Activated CD4-positive, alpha-beta T cell treated with anti-CD3 and anti-CD28 coated beads, Interleukin-10, Interleukin-2, amounts not matched to agents 100 ng/mL and 50 ng/mL, durations not matched to agents 16 hours and 8 hours (primary cell): ENCODE measurements at regions not wholly inside any gene's neighbourhood (a gene's known extent, or its start where the extent isn't known, plus 50 kb on each side); places are given as distances from the start of the nearest gene placed in this dataset.

Experiments used
- DNase-seq: peaks from one replicate; pipeline ENCODE4 v3.0.0-alpha.2; 2020

DNA sequence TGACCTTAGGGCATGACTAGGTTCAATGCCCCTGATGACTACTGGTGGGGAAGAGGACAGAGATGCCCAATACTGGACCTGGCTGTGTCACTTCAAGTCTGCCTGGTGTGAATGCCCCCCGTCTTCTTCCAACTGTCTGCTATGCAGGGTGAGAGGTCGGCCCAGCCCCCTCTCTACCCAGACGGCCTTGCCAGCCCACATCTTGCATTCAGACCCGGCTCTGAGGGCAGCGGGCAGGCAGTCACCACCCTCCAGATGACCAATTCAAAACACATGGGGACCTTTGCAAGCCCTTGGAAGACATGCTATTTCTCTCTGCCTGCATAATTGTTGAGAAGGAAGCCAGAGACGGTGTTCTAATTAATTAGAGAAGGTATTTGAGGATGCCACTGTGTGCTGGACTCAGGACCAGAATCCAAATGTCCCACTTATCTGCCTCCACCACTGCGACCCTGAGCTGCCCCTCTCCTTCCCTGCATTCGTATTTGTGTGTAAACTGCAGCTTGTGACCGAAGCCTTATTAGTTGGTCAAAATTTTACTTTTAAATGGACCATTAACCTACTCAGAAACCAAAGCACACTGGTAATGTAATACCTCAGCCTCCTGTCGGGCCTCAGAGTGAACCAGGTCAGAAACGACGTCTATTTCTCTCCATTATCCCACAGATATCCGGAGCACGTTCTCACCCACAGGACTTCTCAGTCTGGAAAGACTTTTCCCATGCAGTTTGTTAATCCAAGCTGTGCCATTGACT lies 407.0 kb downstream of the ZNF536 start:
- DNase-seq: no peak

DNA sequence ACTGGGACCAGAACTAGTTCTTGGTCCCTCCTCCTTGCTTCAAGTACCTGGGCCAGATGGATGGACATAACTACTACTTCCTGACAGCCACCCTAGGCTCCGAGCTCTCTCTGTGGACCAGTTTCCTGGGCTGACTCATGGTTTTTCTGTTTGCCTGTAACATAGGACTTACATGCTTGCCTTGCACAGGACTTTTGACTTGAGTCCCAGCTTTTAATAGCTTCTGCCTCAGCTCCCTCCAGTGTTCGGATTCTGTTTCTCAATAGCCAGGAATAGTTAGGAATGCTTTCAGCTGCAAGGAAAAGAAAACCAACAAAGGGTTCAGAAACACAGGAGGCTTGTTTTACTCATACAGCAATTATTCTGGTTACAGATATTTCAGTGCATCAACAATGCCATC lies 405.9 kb downstream of the ZNF536 start:
- no peak for DNase-seq

DNA sequence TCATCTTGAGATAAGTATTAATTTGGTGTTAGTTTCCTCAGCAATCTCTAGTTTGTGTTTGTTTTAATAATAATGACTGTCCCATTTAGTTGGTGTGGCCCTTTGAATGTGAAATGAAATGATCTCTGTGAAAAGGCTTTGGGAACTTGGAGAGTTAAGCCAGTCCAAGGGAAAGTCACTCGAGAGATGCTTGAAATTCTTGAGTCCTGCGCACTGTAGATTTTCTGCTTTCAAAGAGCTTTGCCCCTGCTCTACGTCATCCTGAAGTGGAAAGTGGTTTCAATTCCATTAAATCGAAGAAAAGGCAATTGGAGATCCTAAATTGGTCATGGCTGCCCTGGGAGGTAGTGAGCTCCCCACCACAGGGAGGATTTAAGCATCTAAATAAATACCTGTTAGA lies 403.8 kb downstream of the ZNF536 start:
- no peak for DNase-seq

DNA sequence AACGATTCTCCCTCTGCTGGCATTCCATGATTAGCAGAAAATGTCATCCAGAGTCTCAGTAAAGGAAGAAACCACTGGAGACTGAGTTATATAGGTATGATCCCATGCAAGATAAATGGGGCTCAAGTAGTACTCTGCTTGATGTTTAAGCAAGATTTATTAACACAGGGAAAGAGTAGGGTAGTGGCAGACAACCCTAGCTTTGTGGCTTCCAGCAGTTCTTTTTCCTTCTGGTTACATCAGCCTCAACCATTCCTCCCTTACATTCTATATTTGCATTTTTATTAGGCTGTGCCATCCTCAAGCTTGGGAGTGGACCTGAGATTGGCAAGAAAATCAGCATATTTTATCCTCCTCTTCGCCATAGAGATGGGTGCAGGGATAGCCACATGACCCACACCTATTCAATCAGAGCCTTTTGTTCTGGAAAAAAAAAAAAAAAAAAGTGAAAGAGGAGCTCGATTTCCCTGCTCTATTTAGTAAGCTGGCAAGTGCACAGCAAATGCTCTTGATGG lies 402.1 kb downstream of the ZNF536 start:
- no peak for DNase-seq

DNA sequence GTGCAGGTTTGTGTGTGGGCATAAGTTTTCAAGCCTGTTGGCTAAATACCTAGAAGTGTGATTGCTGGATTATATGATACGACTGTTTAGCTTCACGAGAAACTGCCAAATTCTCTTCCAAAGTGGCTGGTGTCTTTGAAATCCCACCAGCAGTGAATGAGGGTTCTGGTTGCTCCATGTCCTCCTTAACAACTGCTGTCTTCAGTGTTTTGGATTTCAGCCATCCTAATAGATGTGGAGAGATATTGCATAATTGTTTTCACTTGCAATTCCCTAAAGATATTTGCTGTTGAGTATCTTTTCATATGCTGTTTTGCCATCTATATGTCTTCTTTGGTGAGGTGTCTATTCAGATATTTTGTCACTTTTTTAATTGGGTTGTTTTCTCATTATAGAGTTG lies 390.5 kb downstream of the ZNF536 start:
- no peak for DNase-seq

DNA sequence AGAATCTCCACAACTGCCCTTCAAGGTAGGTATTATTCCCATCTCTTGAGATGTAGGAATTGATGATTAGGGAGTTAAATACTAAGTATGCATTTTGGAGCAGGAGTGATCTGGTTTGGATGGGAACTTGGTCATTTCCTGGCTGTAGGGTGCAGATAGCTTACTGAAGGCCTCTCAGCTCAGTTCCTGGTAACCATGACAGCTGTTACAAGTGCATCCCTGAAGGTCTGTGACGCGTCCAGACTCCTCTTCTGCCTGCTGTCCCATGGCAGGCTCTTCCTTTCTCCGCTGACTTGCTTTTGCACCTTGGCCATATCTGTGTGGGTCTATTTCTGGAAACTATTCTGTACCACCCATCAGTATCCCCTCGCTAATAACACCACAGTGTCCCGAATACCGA lies 387.8 kb downstream of the ZNF536 start:
- no peak for DNase-seq

DNA sequence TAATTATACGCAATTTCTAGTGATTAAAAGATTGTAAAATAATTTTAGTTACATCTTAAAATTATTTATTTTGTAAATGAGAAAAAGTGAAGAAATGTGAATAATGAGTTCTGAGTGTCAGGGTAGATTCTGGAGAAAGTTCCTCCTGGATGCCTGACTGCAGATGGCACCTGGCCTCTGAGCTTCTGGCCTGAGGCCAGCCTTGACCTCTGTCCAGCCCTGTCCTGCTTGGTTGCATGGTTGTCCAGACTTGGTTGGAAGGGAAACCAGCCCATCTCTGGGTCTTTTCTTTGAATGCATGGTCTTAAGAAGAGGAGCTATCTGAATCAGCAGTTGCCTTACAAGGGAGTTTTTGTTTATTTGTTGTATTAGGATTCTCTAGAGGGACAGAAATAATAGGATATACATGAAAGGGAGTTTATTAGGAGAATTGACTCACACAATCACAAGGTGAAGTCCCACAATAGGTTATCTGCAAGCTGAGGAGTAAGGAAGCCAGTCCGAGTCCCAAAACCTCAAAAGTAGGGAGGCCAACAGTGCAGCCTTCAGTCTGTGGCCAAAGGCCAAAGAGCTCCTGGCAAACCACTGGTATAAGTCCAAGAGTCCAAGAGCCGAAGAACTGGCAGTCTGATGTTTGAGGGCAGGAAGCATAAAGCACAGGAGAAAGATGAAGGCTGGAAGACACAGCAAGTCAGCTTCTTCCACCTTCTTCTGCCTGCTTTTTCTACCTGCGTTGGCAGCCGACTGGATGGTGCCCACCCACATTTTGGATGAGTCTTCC lies 385.8 kb downstream of the ZNF536 start:
- DNase-seq: no peak

DNA sequence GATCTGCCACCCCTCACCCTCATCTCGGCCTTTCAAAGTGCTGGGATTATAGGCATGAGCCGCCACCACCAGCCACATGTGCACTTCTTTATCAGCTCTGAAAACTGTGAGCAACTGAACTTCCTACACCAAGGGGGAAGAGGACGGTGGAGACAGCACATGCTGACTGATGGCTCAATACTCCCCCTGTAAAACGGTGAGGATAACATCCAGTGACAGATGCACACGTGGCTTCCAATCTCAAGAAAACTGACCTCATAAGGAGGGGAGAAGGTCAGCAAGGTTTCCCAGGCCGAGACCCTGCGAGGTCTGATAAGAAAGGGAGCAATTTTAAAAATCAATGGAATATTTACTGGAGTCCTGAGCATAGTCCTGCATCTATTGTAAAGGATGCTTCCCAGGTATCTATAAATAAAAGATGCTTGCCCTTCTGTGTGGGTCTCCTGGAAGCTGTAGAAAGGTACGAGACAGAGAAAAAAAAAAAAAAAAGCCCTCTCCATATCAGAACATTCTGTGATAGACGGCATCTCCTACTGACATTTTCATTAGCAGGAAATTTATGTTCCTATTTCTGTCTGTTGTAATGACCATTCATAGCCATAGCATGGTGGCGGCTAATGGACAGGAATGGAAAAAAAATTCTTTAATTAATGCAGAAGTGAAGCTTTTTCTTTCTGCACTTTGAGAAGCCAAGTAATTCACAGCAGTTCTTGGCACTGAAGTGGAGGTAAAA lies 385.1 kb downstream of the ZNF536 start:
- DNase-seq: no peak

DNA sequence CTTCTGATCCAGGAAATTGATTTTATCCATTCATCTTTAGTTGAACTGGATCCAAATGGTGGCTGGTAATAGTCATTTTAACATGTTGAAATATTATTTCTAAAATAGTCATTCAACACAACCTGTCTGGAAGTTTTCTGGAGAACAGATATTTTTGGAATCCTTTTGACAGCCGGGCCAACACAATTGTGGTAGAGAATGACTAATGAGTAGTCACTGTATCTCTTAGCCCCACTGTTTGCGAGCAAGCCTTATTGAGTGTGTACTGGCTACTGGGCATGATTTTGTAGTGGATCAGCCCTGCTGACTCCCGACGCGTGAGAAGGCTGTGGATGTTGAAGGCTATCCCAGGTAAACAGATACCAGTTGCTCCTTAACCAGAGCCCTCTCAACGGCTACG lies 383.4 kb downstream of the ZNF536 start:
- DNase-seq: no peak

DNA sequence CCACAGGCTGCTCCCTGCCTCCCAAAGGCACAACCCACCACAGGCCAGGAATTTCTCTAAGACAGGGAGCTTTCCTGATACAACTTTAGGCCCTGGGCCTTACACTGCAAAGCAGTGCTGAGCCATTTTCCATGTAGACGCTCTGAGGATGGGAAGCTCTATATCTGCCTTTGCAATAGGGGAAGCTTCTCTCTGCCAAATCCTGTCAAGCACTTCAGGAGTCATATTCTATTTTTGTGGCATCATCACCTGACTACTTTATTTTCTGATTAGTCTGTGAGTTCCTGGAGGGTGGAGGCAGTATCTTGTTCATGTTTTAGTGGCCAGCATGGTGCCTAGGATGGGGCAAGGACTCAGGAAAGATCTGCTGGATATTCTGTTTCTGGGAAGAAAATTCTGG lies 382.0 kb downstream of the ZNF536 start:
- DNase-seq: no peak

DNA sequence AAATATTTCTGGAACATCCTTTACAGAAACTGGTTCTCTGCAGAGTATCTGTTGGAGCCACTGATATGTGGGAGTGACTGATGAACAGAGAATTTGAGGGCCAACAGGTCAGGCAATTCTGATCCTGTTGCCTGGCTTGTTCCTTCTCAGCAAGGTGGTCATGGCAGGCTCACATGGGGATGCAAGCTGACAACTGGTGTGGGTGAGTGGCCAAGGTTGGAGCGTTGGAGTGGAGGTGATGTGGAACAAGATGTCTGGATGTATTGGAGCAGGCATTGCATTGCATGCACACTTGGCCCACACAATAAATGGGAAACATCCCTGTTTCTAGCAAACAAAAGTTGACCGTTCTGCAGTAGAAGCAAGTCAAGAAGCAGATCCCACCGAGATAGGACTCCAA lies 380.7 kb downstream of the ZNF536 start:
- no peak for DNase-seq

DNA sequence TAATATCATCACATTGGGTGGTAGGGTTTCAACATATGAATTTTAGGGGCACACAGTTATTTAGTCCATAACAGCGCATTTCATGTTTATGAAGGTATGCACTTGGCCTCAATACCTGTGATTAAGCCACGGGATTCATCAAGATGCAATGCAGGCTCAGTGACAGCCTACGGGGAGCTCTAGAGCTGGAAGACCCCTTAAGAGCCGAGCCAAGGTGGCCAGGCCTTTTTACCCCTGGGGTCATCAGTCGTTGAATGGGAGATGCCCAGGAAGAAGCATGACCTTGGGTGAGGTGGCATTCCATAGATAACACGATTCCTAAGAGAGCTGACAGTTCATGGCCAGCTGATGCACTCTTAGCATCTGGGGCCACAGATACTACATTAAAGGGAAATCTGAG lies 380.0 kb downstream of the ZNF536 start:
- DNase-seq: no peak

DNA sequence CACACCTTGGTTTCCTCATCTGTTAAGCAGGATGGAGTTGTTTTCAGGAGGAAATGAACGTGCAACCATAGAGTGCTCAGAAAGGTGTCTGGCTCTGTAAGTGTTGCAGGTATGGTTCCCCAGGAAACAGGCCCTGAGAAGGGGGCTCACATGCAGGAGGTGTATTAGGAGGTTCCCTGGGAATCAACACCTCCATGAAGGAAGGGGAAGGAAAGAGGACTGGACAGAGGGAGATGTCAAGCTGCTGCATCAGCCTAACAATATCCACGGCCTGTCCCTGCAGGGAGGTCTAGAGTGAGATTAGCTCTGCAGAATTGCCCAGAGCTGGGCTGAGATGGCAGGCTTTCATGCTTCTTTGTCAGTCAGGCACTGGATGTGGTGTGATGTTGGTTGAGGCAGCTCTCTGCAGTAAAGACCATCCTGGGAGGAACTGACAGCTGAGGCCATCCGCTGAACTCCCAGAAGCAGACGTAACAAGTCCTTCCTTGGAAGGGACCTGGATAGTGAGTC lies 373.3 kb downstream of the ZNF536 start:
- DNase-seq: no peak

DNA sequence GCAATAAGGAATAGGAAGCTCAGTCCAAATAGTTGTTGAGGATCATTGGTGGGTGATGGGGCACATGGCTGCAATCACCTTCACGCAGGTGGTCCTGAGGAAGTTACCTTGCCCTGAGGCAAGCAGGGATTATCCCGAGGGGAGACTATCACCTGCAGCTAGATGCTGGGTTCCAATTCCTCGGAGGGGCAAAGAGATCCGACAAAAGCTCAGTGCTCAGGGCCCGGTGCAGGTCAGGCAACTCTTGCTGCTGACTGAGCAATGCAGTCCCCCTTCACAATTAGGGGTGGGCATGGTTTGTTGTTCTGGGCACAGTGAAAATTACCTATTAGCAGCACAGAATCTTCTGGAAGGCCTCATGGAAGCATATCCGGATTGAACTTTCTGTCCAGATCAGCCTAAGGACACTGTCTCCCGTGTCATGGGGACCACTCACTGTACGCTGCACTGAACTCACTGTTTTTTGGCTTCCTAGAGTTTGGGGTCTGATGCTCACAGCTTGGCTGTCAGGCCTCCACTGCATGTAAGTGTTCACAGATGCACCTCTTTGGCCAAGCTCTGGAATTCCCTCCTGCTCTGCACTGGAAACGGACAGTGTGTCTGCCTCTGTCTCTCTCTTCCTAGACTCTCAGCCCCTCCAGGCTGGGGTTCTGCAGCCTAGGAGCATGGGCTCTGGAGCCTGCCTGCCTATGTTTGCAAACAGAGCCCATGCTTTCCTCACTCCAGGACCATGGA lies 372.7 kb downstream of the ZNF536 start:
- DNase-seq: no peak

DNA sequence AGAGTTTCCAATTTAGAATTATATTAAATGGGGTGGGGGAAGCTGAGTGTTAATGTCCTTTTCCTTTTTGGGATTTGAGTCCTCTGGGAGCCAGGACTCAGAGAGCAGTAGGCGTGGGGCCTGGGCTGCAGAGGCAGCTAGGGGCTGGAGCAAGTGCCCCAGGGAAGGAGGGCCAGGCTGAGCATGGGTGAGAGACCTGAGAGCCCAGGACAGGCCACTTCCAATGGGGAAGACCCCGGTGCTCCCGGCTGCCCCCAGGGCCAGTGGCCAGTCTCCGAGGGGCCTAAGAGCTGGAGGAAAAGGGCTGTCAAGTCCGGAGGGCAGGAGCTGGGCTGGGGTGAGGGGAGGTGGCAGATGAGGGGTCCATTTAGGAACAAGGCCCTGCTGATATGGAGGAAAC lies 371.5 kb downstream of the ZNF536 start:
- DNase-seq: no peak

DNA sequence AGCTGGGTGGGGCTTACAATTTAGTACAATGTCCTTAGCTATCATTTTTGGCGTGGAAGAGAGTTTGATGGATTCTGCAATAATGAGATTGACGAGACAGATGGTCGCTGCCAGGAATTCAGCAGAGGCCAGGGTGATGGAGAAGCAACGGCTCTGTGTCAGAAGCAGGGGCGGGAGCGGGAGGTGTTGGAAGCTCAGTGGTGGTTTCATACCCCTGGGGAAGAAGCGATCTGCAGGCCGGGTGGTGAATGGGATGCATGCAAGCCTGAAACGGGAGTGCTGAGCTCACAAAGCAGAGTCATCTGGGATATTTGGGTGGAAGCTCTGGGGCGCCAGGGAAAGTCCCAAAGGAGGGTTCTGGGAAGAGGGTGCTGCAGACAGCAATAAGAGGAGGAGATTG lies 370.8 kb downstream of the ZNF536 start:
- DNase-seq: no peak

DNA sequence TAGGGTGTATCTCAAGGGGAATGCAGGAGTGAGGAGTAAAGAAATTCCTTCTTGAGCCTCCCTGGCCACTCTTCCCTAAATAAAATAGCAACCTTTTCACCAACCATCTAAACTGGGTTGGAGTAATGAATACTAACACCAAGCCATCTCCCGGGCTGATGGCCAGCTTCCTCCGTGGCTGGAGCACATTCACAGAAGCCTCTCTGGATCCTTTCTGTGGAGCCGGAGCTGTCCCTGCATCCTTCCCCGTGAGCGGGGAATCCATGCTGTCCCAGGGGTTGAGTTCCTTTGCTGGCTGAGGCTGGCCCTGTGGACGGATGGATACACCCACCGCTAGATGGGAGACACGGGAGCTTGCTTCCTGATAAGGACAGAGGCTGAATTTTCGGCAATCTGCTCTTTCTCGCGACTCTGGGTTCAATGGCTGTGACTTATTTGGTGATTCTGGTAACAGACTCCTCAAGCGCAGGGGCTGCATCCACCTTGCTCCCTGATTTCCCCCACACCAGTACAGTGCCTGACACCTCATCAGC lies 370.3 kb downstream of the ZNF536 start:
- no peak for DNase-seq

DNA sequence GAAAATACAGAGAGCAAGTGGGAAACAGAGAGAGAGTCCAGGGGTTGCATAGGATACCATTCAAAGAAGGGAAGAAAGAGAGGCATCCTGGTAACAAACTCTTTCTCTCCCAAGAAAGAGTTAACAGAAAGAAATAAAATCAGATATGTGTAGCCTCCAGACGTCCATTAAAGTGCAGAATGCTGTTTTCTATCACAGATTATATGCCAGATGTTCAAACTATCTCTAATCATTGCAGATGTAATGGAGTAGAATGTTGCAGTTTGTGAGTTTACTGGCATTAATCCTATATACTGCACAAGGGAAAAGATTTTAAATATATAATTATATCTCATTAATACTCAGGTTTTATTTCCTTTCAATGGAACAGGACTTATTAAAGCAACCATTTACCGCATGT lies 369.4 kb downstream of the ZNF536 start:
- no peak for DNase-seq

DNA sequence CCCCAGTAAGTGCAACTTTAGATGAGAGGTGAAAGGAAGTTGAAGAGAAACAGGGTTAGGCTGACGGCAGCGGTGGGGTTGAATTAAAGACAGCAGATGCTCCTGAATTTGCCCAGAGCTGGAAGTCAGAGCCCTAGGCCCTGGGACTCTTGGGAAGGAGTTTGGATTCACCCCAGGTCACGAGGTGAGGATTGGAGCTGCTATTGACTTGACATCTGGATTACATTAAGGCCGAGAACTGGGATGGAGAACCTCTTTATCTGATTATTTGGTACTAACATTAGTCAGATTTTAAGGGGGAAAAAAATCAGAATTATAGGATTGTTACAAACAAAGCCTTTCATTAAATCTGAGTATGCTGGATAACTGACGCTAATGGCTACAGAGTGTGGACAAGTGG lies 367.2 kb downstream of the ZNF536 start:
- DNase-seq: no peak

DNA sequence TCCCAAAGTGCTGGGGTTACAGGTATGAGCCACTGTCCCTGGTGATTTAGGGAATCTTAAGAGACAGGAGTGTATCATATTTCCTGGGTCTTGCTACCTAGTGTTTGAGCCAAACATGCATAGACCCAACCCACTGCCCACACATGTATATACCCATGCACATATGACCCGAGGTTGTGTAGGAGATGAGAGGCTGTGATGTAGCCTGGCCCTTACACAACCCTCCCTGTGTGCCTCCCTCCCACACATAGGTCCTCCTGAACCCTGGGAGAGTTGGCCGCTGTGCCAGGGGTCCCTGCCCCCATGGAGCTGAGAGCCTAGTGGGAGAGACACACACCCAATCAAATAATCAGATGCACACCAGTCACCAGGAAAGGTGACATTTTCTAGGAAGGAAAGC lies 365.9 kb downstream of the ZNF536 start:
- DNase-seq: no peak

DNA sequence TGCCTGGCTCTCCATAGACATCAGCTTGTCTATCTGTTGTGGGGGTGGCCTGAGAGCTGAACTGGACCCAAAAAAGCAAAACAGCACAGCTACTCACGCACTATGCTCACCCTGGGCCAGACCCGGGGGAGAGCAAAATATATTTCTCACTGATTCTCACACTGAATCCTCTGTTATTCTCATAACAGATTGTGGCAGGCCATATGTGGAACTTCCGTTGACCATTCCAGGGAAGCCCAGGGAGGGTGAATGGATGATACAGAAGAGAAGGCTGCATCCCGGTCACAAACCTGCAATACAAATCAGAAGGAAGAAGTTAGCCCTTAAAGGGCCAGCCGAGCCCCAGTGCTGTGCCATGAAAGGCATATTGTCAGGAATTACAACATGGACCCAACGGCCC lies 362.5 kb downstream of the ZNF536 start:
- DNase-seq: no peak

DNA sequence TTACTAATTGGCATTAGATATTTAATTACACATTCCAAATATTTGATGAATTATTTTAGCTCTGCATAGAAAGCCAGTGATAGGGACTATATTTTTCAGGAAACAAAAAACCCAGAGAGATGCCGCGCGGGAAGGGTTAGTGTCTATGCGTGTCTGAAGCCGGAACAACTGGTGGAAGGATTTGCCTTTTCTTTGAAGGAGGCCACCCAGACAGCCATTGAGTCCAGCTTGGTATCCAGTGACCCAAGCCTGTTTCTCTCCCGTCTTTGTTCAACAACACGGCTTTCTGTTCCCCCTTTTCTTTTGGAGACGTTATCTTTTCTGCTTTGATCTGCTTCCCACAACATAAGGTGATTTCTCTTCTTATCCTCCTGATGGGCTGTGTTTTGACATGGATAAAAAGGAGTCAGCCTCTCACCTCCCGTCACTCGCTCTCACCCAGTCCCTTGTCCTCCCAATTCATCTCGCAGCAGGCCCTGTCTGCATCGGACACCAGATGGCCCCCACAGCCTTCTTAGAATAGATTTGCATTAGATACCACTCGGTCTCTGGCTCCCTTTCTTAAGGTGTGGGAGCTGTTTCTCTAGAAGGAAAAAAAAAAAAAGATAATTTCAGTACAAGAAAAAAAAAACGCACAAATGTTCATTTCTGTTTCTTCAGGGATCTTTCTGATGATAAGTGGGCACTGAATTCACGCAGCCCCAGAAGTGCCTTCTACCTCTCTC lies 361.8 kb downstream of the ZNF536 start:
- no peak for DNase-seq
